Panc1 (cell line): ENCODE measurements at regions not wholly inside any gene's neighbourhood (a gene's known extent, or its start where the extent isn't known, plus 50 kb on each side); places are given as distances from the start of the nearest gene placed in this dataset.

Source experiments
- POLR2AphosphoS5 ChIP-seq: IDR thresholded peaks from 2 replicates; pipeline ENCODE4 v1.6.1; 2012; ENCODE audit warnings: mild to moderate bottlenecking, low read depth, low read length, moderate library complexity
- SIN3A ChIP-seq: IDR thresholded peaks from 2 replicates; pipeline ENCODE4 v1.6.1; 2012; ENCODE audit warnings: low read depth, mild to moderate bottlenecking, low read length, moderate library complexity, borderline replicate concordance; ENCODE audit not compliant: insufficient read depth
- TF ChIP-seq, protein P1 (sequence below): fragments of 450-650 bp; IDR thresholded peaks from 2 replicates; pipeline ENCODE4 v1.5.1; 2017; ENCODE audit warnings: mild to moderate bottlenecking
- TF ChIP-seq, protein P2 (sequence below), 2 experiments: IDR thresholded peaks; 2 replicates each; pipeline ENCODE4 v1.6.1; 2011 to 2012; ENCODE audit warnings: low read depth in 2 of 2, control low read depth in 1 of 2, low read length in 1 of 2, mild to moderate bottlenecking in 1 of 2, moderate library complexity in 1 of 2; ENCODE audit not compliant: insufficient read depth in 1 of 2

- TF ChIP-seq, protein P1, sequence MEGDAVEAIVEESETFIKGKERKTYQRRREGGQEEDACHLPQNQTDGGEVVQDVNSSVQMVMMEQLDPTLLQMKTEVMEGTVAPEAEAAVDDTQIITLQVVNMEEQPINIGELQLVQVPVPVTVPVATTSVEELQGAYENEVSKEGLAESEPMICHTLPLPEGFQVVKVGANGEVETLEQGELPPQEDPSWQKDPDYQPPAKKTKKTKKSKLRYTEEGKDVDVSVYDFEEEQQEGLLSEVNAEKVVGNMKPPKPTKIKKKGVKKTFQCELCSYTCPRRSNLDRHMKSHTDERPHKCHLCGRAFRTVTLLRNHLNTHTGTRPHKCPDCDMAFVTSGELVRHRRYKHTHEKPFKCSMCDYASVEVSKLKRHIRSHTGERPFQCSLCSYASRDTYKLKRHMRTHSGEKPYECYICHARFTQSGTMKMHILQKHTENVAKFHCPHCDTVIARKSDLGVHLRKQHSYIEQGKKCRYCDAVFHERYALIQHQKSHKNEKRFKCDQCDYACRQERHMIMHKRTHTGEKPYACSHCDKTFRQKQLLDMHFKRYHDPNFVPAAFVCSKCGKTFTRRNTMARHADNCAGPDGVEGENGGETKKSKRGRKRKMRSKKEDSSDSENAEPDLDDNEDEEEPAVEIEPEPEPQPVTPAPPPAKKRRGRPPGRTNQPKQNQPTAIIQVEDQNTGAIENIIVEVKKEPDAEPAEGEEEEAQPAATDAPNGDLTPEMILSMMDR, result no peak
- TF ChIP-seq SIN3A (no peak), POLR2AphosphoS5 (no peak)
- TF ChIP-seq, protein P2, sequence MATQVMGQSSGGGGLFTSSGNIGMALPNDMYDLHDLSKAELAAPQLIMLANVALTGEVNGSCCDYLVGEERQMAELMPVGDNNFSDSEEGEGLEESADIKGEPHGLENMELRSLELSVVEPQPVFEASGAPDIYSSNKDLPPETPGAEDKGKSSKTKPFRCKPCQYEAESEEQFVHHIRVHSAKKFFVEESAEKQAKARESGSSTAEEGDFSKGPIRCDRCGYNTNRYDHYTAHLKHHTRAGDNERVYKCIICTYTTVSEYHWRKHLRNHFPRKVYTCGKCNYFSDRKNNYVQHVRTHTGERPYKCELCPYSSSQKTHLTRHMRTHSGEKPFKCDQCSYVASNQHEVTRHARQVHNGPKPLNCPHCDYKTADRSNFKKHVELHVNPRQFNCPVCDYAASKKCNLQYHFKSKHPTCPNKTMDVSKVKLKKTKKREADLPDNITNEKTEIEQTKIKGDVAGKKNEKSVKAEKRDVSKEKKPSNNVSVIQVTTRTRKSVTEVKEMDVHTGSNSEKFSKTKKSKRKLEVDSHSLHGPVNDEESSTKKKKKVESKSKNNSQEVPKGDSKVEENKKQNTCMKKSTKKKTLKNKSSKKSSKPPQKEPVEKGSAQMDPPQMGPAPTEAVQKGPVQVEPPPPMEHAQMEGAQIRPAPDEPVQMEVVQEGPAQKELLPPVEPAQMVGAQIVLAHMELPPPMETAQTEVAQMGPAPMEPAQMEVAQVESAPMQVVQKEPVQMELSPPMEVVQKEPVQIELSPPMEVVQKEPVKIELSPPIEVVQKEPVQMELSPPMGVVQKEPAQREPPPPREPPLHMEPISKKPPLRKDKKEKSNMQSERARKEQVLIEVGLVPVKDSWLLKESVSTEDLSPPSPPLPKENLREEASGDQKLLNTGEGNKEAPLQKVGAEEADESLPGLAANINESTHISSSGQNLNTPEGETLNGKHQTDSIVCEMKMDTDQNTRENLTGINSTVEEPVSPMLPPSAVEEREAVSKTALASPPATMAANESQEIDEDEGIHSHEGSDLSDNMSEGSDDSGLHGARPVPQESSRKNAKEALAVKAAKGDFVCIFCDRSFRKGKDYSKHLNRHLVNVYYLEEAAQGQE (IDR thresholded peaks at IDR 0.05; ENCODE audit: insufficient read depth in 1 of 2, low read depth in 2 of 2, low read length in 1 of 2), result no peak
Measured at GRCh38 chr2:51268191-51268590, 236.3 kb upstream of the NRXN1 start.
